ENCODE measurements at regions not wholly inside any gene's neighbourhood (a gene's known extent, or its start where the extent isn't known, plus 50 kb on each side); places are given as distances from the start of the nearest gene placed in this dataset.
"Not testable (repeated sequence)": the region's sequence is repeated elsewhere in the genome, so short reads cannot be mapped to it uniquely, and the experiment has no call there.

GRCh38 chr9:40130598-40130997, 775.1 kb downstream of the SPATA31A1 start:
- H3K9me3 ChIP-seq (ENCODE audit: control extremely low read depth in 1 of 5, control insufficient read depth in 4 of 5, insufficient read depth in 2 of 5, low read depth in 1 of 5, low read length in 4 of 5); POLR2A ChIA-PET; DNase-seq; H3K36me3 ChIP-seq (ENCODE audit: control insufficient read depth in 4 of 4, insufficient read depth in 4 of 4, low read length in 3 of 4); H3K27me3 ChIP-seq (replicated peaks in 2 of 5; ENCODE audit: control insufficient read depth in 4 of 5, insufficient read depth in 5 of 5, low read length in 4 of 5); H3K4me3 ChIP-seq (ENCODE audit: control insufficient read depth in 1 of 7, extremely low read depth in 1 of 7, insufficient read depth in 4 of 7, low read depth in 2 of 7, low read length in 6 of 7); H3K27ac ChIP-seq (ENCODE audit: insufficient read depth in 1 of 2, low read depth in 1 of 2, low read length in 2 of 2, poor library complexity in 1 of 2, severe bottlenecking in 2 of 2); CTCF ChIA-PET; H3K4me1 ChIP-seq (ENCODE audit: control extremely low read depth in 1 of 4, control insufficient read depth in 4 of 4, insufficient read depth in 4 of 4, low read length in 3 of 4): not testable (repeated sequence)
- no CpG with 5 or more reads among the region's 1 CpG for WGBS (ENCODE audit: insufficient coverage)

GRCh38 chr9:40169204-40169603, 813.7 kb downstream of the SPATA31A1 start:
- CTCF ChIA-PET, DNase-seq, POLR2A ChIA-PET: not testable (repeated sequence)

GRCh38 chr9:40173316-40173715, 817.8 kb downstream of the SPATA31A1 start:
- CTCF ChIA-PET; H3K27me3 ChIP-seq (replicated peaks in 2 of 5; ENCODE audit: control insufficient read depth in 4 of 5, insufficient read depth in 5 of 5, low read length in 4 of 5); H3K27ac ChIP-seq (ENCODE audit: insufficient read depth in 1 of 2, low read depth in 1 of 2, low read length in 2 of 2, poor library complexity in 1 of 2, severe bottlenecking in 2 of 2); DNase-seq; POLR2A ChIA-PET; H3K4me1 ChIP-seq (ENCODE audit: control extremely low read depth in 1 of 4, control insufficient read depth in 4 of 4, insufficient read depth in 4 of 4, low read length in 3 of 4); H3K4me3 ChIP-seq (ENCODE audit: control insufficient read depth in 1 of 7, extremely low read depth in 1 of 7, insufficient read depth in 4 of 7, low read depth in 2 of 7, low read length in 6 of 7); H3K36me3 ChIP-seq (ENCODE audit: control insufficient read depth in 4 of 4, insufficient read depth in 4 of 4, low read length in 3 of 4); H3K9me3 ChIP-seq (ENCODE audit: control extremely low read depth in 1 of 5, control insufficient read depth in 4 of 5, insufficient read depth in 2 of 5, low read depth in 1 of 5, low read length in 4 of 5): not testable (repeated sequence)
- no CpG with 5 or more reads among the region's 4 CpGs for WGBS (ENCODE audit: insufficient coverage)

More at GRCh38 chr9:40169204-40169603, 813.7 kb downstream of the SPATA31A1 start:
- H3K9me3 ChIP-seq (ENCODE audit: control extremely low read depth in 1 of 5, control insufficient read depth in 4 of 5, insufficient read depth in 2 of 5, low read depth in 1 of 5, low read length in 4 of 5); H3K36me3 ChIP-seq (ENCODE audit: control insufficient read depth in 4 of 4, insufficient read depth in 4 of 4, low read length in 3 of 4); H3K4me3 ChIP-seq (ENCODE audit: control insufficient read depth in 1 of 7, extremely low read depth in 1 of 7, insufficient read depth in 4 of 7, low read depth in 2 of 7, low read length in 6 of 7); H3K4me1 ChIP-seq (ENCODE audit: control extremely low read depth in 1 of 4, control insufficient read depth in 4 of 4, insufficient read depth in 4 of 4, low read length in 3 of 4); H3K27ac ChIP-seq (ENCODE audit: insufficient read depth in 1 of 2, low read depth in 1 of 2, low read length in 2 of 2, poor library complexity in 1 of 2, severe bottlenecking in 2 of 2); H3K27me3 ChIP-seq (replicated peaks in 2 of 5; ENCODE audit: control insufficient read depth in 4 of 5, insufficient read depth in 5 of 5, low read length in 4 of 5): not testable (repeated sequence)
- no CpG with 5 or more reads among the region's 1 CpG for WGBS (ENCODE audit: insufficient coverage)

GRCh38 chr9:40174035-40174434, 818.6 kb downstream of the SPATA31A1 start:
- no CpG with 5 or more reads among the region's 4 CpGs for WGBS (ENCODE audit: insufficient coverage)
- H3K4me1 ChIP-seq (ENCODE audit: control extremely low read depth in 1 of 4, control insufficient read depth in 4 of 4, insufficient read depth in 4 of 4, low read length in 3 of 4); CTCF ChIA-PET; H3K4me3 ChIP-seq (ENCODE audit: control insufficient read depth in 1 of 7, extremely low read depth in 1 of 7, insufficient read depth in 4 of 7, low read depth in 2 of 7, low read length in 6 of 7); H3K27ac ChIP-seq (ENCODE audit: insufficient read depth in 1 of 2, low read depth in 1 of 2, low read length in 2 of 2, poor library complexity in 1 of 2, severe bottlenecking in 2 of 2); H3K9me3 ChIP-seq (ENCODE audit: control extremely low read depth in 1 of 5, control insufficient read depth in 4 of 5, insufficient read depth in 2 of 5, low read depth in 1 of 5, low read length in 4 of 5); H3K36me3 ChIP-seq (ENCODE audit: control insufficient read depth in 4 of 4, insufficient read depth in 4 of 4, low read length in 3 of 4); POLR2A ChIA-PET; H3K27me3 ChIP-seq (replicated peaks in 2 of 5; ENCODE audit: control insufficient read depth in 4 of 5, insufficient read depth in 5 of 5, low read length in 4 of 5); DNase-seq: not testable (repeated sequence)

DNA sequence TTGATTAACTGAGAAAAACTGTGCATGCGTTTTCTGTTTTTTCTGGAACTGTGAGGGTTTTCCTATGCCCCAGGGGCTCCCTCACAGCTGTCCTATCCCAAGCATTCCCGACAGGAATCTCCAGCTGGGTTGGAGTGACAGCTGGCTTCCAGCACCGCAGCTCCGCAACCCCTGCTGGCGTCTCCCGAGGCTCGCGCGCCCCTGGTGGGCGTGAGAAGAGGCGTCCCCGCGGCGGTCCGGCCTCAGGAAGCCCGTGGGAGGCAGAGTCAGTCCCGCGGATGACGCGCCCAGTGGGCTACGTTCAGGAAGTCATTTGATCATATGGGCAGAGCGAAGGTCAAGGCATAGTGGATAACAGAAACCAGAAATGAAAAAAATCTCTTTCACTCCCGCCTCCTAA, 821.9 kb downstream of the SPATA31A1 start:
- H3K36me3 ChIP-seq (ENCODE audit: control insufficient read depth in 4 of 4, insufficient read depth in 4 of 4, low read length in 3 of 4); H3K27ac ChIP-seq (ENCODE audit: insufficient read depth in 1 of 2, low read depth in 1 of 2, low read length in 2 of 2, poor library complexity in 1 of 2, severe bottlenecking in 2 of 2); H3K4me3 ChIP-seq (ENCODE audit: control insufficient read depth in 1 of 7, extremely low read depth in 1 of 7, insufficient read depth in 4 of 7, low read depth in 2 of 7, low read length in 6 of 7); CTCF ChIA-PET; DNase-seq; H3K27me3 ChIP-seq (replicated peaks in 2 of 5; ENCODE audit: control insufficient read depth in 4 of 5, insufficient read depth in 5 of 5, low read length in 4 of 5); H3K9me3 ChIP-seq (ENCODE audit: control extremely low read depth in 1 of 5, control insufficient read depth in 4 of 5, insufficient read depth in 2 of 5, low read depth in 1 of 5, low read length in 4 of 5); POLR2A ChIA-PET; H3K4me1 ChIP-seq (ENCODE audit: control extremely low read depth in 1 of 4, control insufficient read depth in 4 of 4, insufficient read depth in 4 of 4, low read length in 3 of 4): not testable (repeated sequence)
- WGBS (ENCODE audit: insufficient coverage) = no CpG with 5 or more reads among the region's 23 CpGs

GRCh38 chr9:40191403-40191802, 835.9 kb downstream of the SPATA31A1 start:
- DNase-seq; CTCF ChIA-PET; H3K27me3 ChIP-seq (replicated peaks in 2 of 5; ENCODE audit: control insufficient read depth in 4 of 5, insufficient read depth in 5 of 5, low read length in 4 of 5); H3K4me1 ChIP-seq (ENCODE audit: control extremely low read depth in 1 of 4, control insufficient read depth in 4 of 4, insufficient read depth in 4 of 4, low read length in 3 of 4); H3K27ac ChIP-seq (ENCODE audit: insufficient read depth in 1 of 2, low read depth in 1 of 2, low read length in 2 of 2, poor library complexity in 1 of 2, severe bottlenecking in 2 of 2); H3K36me3 ChIP-seq (ENCODE audit: control insufficient read depth in 4 of 4, insufficient read depth in 4 of 4, low read length in 3 of 4); H3K4me3 ChIP-seq (ENCODE audit: control insufficient read depth in 1 of 7, extremely low read depth in 1 of 7, insufficient read depth in 4 of 7, low read depth in 2 of 7, low read length in 6 of 7); POLR2A ChIA-PET; H3K9me3 ChIP-seq (ENCODE audit: control extremely low read depth in 1 of 5, control insufficient read depth in 4 of 5, insufficient read depth in 2 of 5, low read depth in 1 of 5, low read length in 4 of 5): not testable (repeated sequence)
- WGBS (ENCODE audit: insufficient coverage) = no CpG with 5 or more reads among the region's 5 CpGs

GRCh38 chr9:40192162-40192561, 836.7 kb downstream of the SPATA31A1 start:
- H3K27ac ChIP-seq (ENCODE audit: insufficient read depth in 1 of 2, low read depth in 1 of 2, low read length in 2 of 2, poor library complexity in 1 of 2, severe bottlenecking in 2 of 2); H3K4me3 ChIP-seq (ENCODE audit: control insufficient read depth in 1 of 7, extremely low read depth in 1 of 7, insufficient read depth in 4 of 7, low read depth in 2 of 7, low read length in 6 of 7); H3K36me3 ChIP-seq (ENCODE audit: control insufficient read depth in 4 of 4, insufficient read depth in 4 of 4, low read length in 3 of 4); CTCF ChIA-PET; H3K27me3 ChIP-seq (replicated peaks in 2 of 5; ENCODE audit: control insufficient read depth in 4 of 5, insufficient read depth in 5 of 5, low read length in 4 of 5); H3K4me1 ChIP-seq (ENCODE audit: control extremely low read depth in 1 of 4, control insufficient read depth in 4 of 4, insufficient read depth in 4 of 4, low read length in 3 of 4); POLR2A ChIA-PET; DNase-seq; H3K9me3 ChIP-seq (ENCODE audit: control extremely low read depth in 1 of 5, control insufficient read depth in 4 of 5, insufficient read depth in 2 of 5, low read depth in 1 of 5, low read length in 4 of 5): not testable (repeated sequence)
- whole genome bisulfite sequencing (ENCODE audit: insufficient coverage) = no CpG with 5 or more reads among the region's 2 CpGs

All from common myeloid progenitor, CD34-positive (primary cell).